A549 (cell line): ENCODE measurements at regions not wholly inside any gene's neighbourhood (a gene's known extent, or its start where the extent isn't known, plus 50 kb on each side); places are given as distances from the start of the nearest gene placed in this dataset.

Source experiments
- ESRRA ChIP-seq: fragments of 150-350 bp; IDR thresholded peaks from 2 replicates; pipeline ENCODE4 v1.6.1; 2014; ENCODE audit warnings: mild to moderate bottlenecking, low read length, borderline replicate concordance
- RAD21 ChIP-seq, 2 experiments: fragments of >200 bp in 1 of 2; sonication (Bioruptor Twin) in 1 of 2; formaldehyde crosslinking in 1 of 2; IDR thresholded peaks in 1 of 2; conservative IDR thresholded peaks in 1 of 2; 2 replicates in 1 of 2; 3 replicates in 1 of 2; pipeline ENCODE4 v1.6.1; 2012 to 2018; ENCODE audit warnings: inconsistent platforms in 1 of 2
- SREBF2 ChIP-seq: fragments of 450-650 bp; IDR thresholded peaks from 2 replicates; pipeline ENCODE4 v1.6.1; 2014; ENCODE audit warnings: mild to moderate bottlenecking, moderate library complexity
- TF ChIP-seq, protein P1 (sequence below): IDR thresholded peaks from 2 replicates; pipeline ENCODE4 v1.6.1; 2012
- TF ChIP-seq, protein P2 (sequence below): fragments of >200 bp; sonication (Bioruptor Twin); formaldehyde crosslinking; IDR thresholded peaks from 3 replicates; pipeline ENCODE4 v1.5.1; 2016

DNA sequence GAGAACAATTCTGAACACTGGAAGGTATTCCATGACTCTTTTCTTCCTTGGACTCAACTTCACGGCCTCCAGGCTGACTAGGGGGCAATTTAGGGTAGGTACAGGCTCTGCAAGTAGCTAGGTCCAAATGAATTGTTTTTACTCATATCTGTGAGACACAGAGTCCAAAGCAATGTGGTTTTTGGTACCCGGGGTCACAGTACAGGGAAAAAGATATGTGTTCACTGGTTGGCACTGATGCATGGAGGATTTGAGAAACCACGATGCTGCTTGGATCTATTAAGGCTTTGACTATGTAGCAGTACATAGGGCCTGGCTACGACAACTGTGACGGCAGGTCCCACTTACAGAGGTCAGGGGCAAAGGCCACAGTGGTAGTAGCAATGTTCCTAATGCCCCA, 200.6 kb downstream of the DUSP10 start:
- TF ChIP-seq, protein P1, sequence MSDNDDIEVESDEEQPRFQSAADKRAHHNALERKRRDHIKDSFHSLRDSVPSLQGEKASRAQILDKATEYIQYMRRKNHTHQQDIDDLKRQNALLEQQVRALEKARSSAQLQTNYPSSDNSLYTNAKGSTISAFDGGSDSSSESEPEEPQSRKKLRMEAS = no peak
- TF ChIP-seq RAD21 (conservative IDR thresholded peaks at IDR 0.05 in 1 of 2, IDR thresholded peaks at IDR 0.05 in 1 of 2) (no peak), ESRRA (no peak), SREBF2 (no peak)
- TF ChIP-seq, protein P2, sequence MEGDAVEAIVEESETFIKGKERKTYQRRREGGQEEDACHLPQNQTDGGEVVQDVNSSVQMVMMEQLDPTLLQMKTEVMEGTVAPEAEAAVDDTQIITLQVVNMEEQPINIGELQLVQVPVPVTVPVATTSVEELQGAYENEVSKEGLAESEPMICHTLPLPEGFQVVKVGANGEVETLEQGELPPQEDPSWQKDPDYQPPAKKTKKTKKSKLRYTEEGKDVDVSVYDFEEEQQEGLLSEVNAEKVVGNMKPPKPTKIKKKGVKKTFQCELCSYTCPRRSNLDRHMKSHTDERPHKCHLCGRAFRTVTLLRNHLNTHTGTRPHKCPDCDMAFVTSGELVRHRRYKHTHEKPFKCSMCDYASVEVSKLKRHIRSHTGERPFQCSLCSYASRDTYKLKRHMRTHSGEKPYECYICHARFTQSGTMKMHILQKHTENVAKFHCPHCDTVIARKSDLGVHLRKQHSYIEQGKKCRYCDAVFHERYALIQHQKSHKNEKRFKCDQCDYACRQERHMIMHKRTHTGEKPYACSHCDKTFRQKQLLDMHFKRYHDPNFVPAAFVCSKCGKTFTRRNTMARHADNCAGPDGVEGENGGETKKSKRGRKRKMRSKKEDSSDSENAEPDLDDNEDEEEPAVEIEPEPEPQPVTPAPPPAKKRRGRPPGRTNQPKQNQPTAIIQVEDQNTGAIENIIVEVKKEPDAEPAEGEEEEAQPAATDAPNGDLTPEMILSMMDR = no peak
